ENCODE measurements at regions not wholly inside any gene's neighbourhood (a gene's known extent, or its start where the extent isn't known, plus 50 kb on each side); places are given as distances from the start of the nearest gene placed in this dataset.

- no peaks in the 10 kb centered on the region for H3K36me3 ChIP-seq
- H3K4me1 ChIP-seq = peaks cover 0 to 14% of the 10 kb centered on the region in 2 donors
- H3K27ac ChIP-seq = no peak overlapping the region
- DNase-seq = no peak
- H3K4me3 ChIP-seq = no peak overlapping the region
- H3K27me3 ChIP-seq = no peaks in the 10 kb centered on the region
- no peaks in the 10 kb centered on the region for H3K9me3 ChIP-seq
- intact Hi-C loops (cut with DNase I; ENCODE audit: low total_unique reads) = no loop called here
- TF ChIP-seq POLR2A (IDR thresholded peaks at IDR 0.05) = no peak
- TF ChIP-seq CTCF (IDR thresholded peaks at IDR 0.05) = no peak
Observed at GRCh38 chr14:71589609-71590008, 342.6 kb upstream of the RGS6 start.

- Histone ChIP-seq H3K9me3 (no peaks in the 10 kb centered on the region), H3K4me3 (no peak overlapping the region), H3K27ac (no peak overlapping the region), H3K27me3 (no peaks in the 10 kb centered on the region), H3K36me3 (no peaks in the 10 kb centered on the region), H3K4me1 (peaks cover 0 to 14% of the 10 kb centered on the region in 2 donors)
- no peak for TF ChIP-seq POLR2A (IDR thresholded peaks at IDR 0.05)
- TF ChIP-seq CTCF (IDR thresholded peaks at IDR 0.05) = no peak
- intact Hi-C loops (cut with DNase I; ENCODE audit: low total_unique reads) = no loop called here
- DNase-seq = no peak
Observed at GRCh38 chr14:71590131-71590530, 342.1 kb upstream of the RGS6 start.

GRCh38 chr14:71591231-71591630 lies 341.0 kb upstream of the RGS6 start:
- no peak overlapping the region for H3K27ac ChIP-seq
- H3K4me3 ChIP-seq = no peak overlapping the region
- no peak for DNase-seq
- H3K27me3 ChIP-seq = no peaks in the 10 kb centered on the region
- no peaks in the 10 kb centered on the region for H3K36me3 ChIP-seq
- intact Hi-C loops (cut with DNase I; ENCODE audit: low total_unique reads) = no loop called here
- TF ChIP-seq CTCF (IDR thresholded peaks at IDR 0.05) = no peak
- no peak for TF ChIP-seq POLR2A (IDR thresholded peaks at IDR 0.05)
- peaks cover 0 to 9% of the 10 kb centered on the region in 2 donors for H3K4me1 ChIP-seq
- H3K9me3 ChIP-seq = no peaks in the 10 kb centered on the region

- Histone ChIP-seq H3K36me3 (no peaks in the 10 kb centered on the region), H3K27ac (no peak overlapping the region), H3K4me1 (peaks cover 0 to 8% of the 10 kb centered on the region in 2 donors), H3K4me3 (no peak overlapping the region), H3K27me3 (no peaks in the 10 kb centered on the region), H3K9me3 (no peaks in the 10 kb centered on the region)
- TF ChIP-seq POLR2A (IDR thresholded peaks at IDR 0.05) = no peak
- TF ChIP-seq CTCF (IDR thresholded peaks at IDR 0.05) = no peak
- no peak for DNase-seq
- intact Hi-C loops (cut with DNase I; ENCODE audit: low total_unique reads) = no loop called here
Observed at GRCh38 chr14:71591929-71592328, 340.3 kb upstream of the RGS6 start.

- Histone ChIP-seq H3K4me3 (no peak overlapping the region), H3K36me3 (no peaks in the 10 kb centered on the region), H3K4me1 (peaks cover 0 to 5% of the 10 kb centered on the region in 2 donors), H3K27me3 (no peaks in the 10 kb centered on the region), H3K9me3 (no peaks in the 10 kb centered on the region), H3K27ac (no peak overlapping the region)
- no peak for TF ChIP-seq POLR2A (IDR thresholded peaks at IDR 0.05)
- no peak for TF ChIP-seq CTCF (IDR thresholded peaks at IDR 0.05)
- no peak for DNase-seq
- intact Hi-C loops (cut with DNase I; ENCODE audit: low total_unique reads) = no loop called here
Observed at GRCh38 chr14:71592361-71592760, 339.9 kb upstream of the RGS6 start.

Measured in uterus (tissue), 3 donors.